CD4-positive, alpha-beta T cell (primary cell): ENCODE measurements at regions not wholly inside any gene's neighbourhood (a gene's known extent, or its start where the extent isn't known, plus 50 kb on each side); places are given as distances from the start of the nearest gene placed in this dataset.

Source experiments
- ATAC-seq: fragments of 200-7000 bp; cut with Tn5 transposase; one replicate; pipeline ENCODE4 v1.10.0; 2022; ENCODE audit warnings: mild to moderate bottlenecking; ENCODE audit not compliant: poor library complexity
- CTCF ChIA-PET: fragments of 350-600 bp; sonication (Branson Sonifier 250); formaldehyde crosslinking; loops from one replicate; lab custom pipeline; 2021; ENCODE audit warnings: antibody characterized with exemption, inconsistent platforms; lab: Charles Lee
- POLR2A ChIA-PET: fragments of 350-600 bp; sonication (Branson Sonifier 250); formaldehyde crosslinking; loops from one replicate; lab custom pipeline; 2021; ENCODE audit warnings: antibody characterized with exemption, inconsistent platforms; lab: Charles Lee
- DNase-seq, 14 experiments: peaks; one replicate each; pipeline ENCODE4 v3.0.0-alpha.2; 2013 to 2020; ENCODE audit warnings: mixed read lengths in 2 of 14
- H3K27ac ChIP-seq, 2 donors: one replicate each; pipeline versions ENCODE4 v1.5.1 to v1.7.0; 2013; ENCODE audit warnings: low read length in 2 of 2, low read depth in 1 of 2, mild to moderate bottlenecking in 1 of 2
- H3K27me3 ChIP-seq, 2 experiments: 1 replicate in 1 of 2; 2 replicates in 1 of 2; pipeline versions ENCODE4 v1.6.1 to v1.7.0; 2013; ENCODE audit warnings: low read length in 2 of 2, control low read depth in 1 of 2, mild to moderate bottlenecking in 1 of 2, moderate library complexity in 1 of 2; ENCODE audit not compliant: insufficient read depth in 2 of 2, control insufficient read depth in 1 of 2
- H3K36me3 ChIP-seq: one replicate; pipeline ENCODE4 v1.6.1; 2013; ENCODE audit warnings: low read length, control low read depth; ENCODE audit not compliant: insufficient read depth
- H3K4me1 ChIP-seq: one replicate; pipeline ENCODE4 v1.6.1; 2013; ENCODE audit warnings: low read length, control low read depth; ENCODE audit not compliant: insufficient read depth
- H3K4me3 ChIP-seq: one replicate; pipeline ENCODE4 v1.5.1; 2013; ENCODE audit warnings: mild to moderate bottlenecking, low read length, moderate library complexity
- H3K9me3 ChIP-seq, 2 experiments: 1 replicate in 1 of 2; 2 replicates in 1 of 2; pipeline versions ENCODE4 v1.6.1 to v1.7.0; 2013; ENCODE audit warnings: low read length in 2 of 2, mild to moderate bottlenecking in 2 of 2, control low read depth in 1 of 2, moderate library complexity in 1 of 2; ENCODE audit not compliant: control insufficient read depth in 1 of 2, insufficient read depth in 1 of 2
- H3K27ac Mint-ChIP-seq: one replicate; pipeline ENCODE4 v1.8.0; 2020; ENCODE audit warnings: mixed read lengths
- H3K27me3 Mint-ChIP-seq: one replicate; pipeline ENCODE4 v1.8.0; 2021; ENCODE audit warnings: mixed read lengths
- H3K36me3 Mint-ChIP-seq: one replicate; pipeline ENCODE4 v1.8.0; 2021; ENCODE audit warnings: low read depth, mixed read lengths
- H3K4me1 Mint-ChIP-seq: one replicate; pipeline ENCODE4 v1.8.0; 2021; ENCODE audit warnings: low read depth, mixed read lengths
- H3K4me3 Mint-ChIP-seq: one replicate; pipeline ENCODE4 v1.8.0; 2020; ENCODE audit warnings: mild to moderate bottlenecking, mixed read lengths
- H3K9me3 Mint-ChIP-seq: one replicate; pipeline ENCODE4 v1.8.0; 2020; ENCODE audit warnings: mixed read lengths
- intact Hi-C, 2 experiments: fragments of 100-400 bp; cut with DNase I in 1 of 2; cut with micrococcal nuclease in 1 of 2; formaldehyde crosslinking; loops; one replicate each; pipeline versions ENCODE4 v1.15.1 to v1.9.0; 2023 to 2025; cut with DNase I, micrococcal nuclease
- TF ChIP-seq, protein P1 (sequence below): fragments of 200-600 bp; IDR thresholded peaks from one replicate; pipeline ENCODE4 v1.8.0; 2022; ENCODE audit warnings: antibody characterized with exemption, mild to moderate bottlenecking

DNA sequence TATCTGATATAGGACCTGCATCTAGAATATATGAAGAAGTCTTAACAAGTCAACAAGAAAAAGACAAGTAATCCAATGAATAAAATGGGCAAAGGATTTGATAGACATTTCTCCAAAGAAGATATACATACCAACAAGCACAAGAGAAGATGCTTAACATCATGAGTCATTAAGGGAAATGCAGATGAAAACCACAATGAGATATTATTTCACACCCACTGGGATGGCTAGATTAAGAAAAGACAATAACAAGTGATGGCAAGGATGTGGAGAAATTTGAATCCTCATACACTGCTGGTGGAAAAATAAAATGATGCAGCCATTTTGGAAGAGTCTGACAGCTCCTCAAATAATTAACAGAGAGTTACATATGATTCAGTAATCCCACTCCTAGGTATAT lies 502.6 kb downstream of the FUT8 start:
- H3K36me3 ChIP-seq, result no peaks in the 10 kb centered on the region
- TF ChIP-seq, protein P1, sequence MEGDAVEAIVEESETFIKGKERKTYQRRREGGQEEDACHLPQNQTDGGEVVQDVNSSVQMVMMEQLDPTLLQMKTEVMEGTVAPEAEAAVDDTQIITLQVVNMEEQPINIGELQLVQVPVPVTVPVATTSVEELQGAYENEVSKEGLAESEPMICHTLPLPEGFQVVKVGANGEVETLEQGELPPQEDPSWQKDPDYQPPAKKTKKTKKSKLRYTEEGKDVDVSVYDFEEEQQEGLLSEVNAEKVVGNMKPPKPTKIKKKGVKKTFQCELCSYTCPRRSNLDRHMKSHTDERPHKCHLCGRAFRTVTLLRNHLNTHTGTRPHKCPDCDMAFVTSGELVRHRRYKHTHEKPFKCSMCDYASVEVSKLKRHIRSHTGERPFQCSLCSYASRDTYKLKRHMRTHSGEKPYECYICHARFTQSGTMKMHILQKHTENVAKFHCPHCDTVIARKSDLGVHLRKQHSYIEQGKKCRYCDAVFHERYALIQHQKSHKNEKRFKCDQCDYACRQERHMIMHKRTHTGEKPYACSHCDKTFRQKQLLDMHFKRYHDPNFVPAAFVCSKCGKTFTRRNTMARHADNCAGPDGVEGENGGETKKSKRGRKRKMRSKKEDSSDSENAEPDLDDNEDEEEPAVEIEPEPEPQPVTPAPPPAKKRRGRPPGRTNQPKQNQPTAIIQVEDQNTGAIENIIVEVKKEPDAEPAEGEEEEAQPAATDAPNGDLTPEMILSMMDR, result no peak
- DNase-seq (peak in 1 of 14 experiments; percentile 56), ATAC-seq (no peak)
- CTCF ChIA-PET, result no interaction called here
- H3K9me3 ChIP-seq, result no peaks in the 10 kb centered on the region
- Mint-ChIP-seq H3K9me3 (no peaks in the 10 kb centered on the region), H3K4me3 (no peak overlapping the region), H3K4me1 (peaks cover 37% of the 10 kb centered on the region), H3K27ac (no peak overlapping the region), H3K27me3 (no peaks in the 10 kb centered on the region), H3K36me3 (no peaks in the 10 kb centered on the region)
- intact Hi-C loops, result no loop called here
- H3K4me3 ChIP-seq, result no peak overlapping the region
- peaks cover 2% of the 10 kb centered on the region for H3K4me1 ChIP-seq
- H3K27ac ChIP-seq, result no peak overlapping the region
- no peaks in the 10 kb centered on the region for H3K27me3 ChIP-seq
- POLR2A ChIA-PET, result interaction anchor here (1.2 kb wide), 1 partner anchor 13 kb away, joined by 3 read pairs; no protein-coding TSS in a partner anchor

DNA sequence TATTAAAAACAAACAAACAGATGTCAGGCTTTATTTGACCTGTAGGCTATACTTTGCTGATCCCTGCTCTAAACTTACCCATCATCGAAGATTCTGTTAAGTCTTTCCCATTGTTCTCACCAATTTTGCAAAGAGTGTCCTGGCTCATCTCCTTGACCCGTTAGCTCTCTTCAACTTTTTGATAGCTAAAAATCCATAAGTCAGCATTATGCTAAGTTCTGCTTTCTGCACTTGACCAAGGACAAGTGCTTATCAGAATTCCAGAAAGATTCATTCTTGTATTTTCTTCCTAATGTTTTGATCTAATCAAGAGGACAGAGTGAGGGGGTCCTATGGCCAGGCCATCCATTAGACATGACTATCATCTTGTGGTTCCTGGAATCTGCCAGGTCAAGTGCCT lies 503.5 kb downstream of the FUT8 start:
- H3K36me3 ChIP-seq, result no peaks in the 10 kb centered on the region
- Mint-ChIP-seq H3K4me1 (peaks cover 33% of the 10 kb centered on the region), H3K4me3 (no peak overlapping the region), H3K36me3 (no peaks in the 10 kb centered on the region), H3K9me3 (no peaks in the 10 kb centered on the region), H3K27ac (no peak overlapping the region), H3K27me3 (no peaks in the 10 kb centered on the region)
- TF ChIP-seq, protein P1, result no peak
- DNase-seq (no peak), ATAC-seq (no peak)
- ChIA-PET POLR2A (interaction anchor here (1.2 kb wide), 1 partner anchor 12 kb away, joined by 3 read pairs; no protein-coding TSS in a partner anchor), CTCF (no interaction called here)
- peaks cover 2% of the 10 kb centered on the region for H3K4me1 ChIP-seq
- H3K9me3 ChIP-seq, result no peaks in the 10 kb centered on the region
- H3K27ac ChIP-seq, result no peak overlapping the region
- H3K4me3 ChIP-seq, result no peak overlapping the region
- H3K27me3 ChIP-seq, result no peaks in the 10 kb centered on the region
- intact Hi-C loops, result no loop called here

DNA sequence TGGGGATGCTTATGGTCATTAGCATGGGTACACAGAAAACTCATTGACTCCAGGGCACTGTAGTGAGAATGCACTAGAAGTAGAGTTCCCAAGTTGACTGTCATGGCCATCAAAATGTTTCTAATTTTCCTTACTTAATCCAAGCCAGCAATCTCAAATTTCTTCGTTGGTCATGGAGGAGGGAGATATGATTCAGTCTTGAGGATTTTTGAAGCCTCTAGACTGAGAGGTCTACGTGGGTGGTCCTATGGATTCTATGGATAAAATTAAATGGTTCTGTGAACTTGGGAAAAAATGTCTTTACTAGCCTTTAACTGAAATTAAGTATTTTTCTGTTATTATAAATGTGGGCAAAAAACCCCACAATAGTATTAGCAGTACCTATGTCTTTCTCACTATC lies 508.5 kb downstream of the FUT8 start:
- TF ChIP-seq, protein P1, result no peak
- Histone ChIP-seq H3K4me1 (peaks cover 17% of the 10 kb centered on the region), H3K4me3 (no peak overlapping the region), H3K27ac (no peak overlapping the region), H3K9me3 (no peaks in the 10 kb centered on the region), H3K27me3 (no peaks in the 10 kb centered on the region), H3K36me3 (no peaks in the 10 kb centered on the region)
- no peak for DNase-seq
- Mint-ChIP-seq H3K4me3 (no peak overlapping the region), H3K27ac (no peak overlapping the region), H3K27me3 (no peaks in the 10 kb centered on the region), H3K36me3 (no peaks in the 10 kb centered on the region), H3K9me3 (no peaks in the 10 kb centered on the region), H3K4me1 (peaks cover 19% of the 10 kb centered on the region)
- intact Hi-C loops, result no loop called here
- no peak for ATAC-seq
- ChIA-PET CTCF (no interaction called here), POLR2A (no interaction called here)
